HG03558 (cell line): ENCODE measurements at regions not wholly inside any gene's neighbourhood (a gene's known extent, or its start where the extent isn't known, plus 50 kb on each side); places are given as distances from the start of the nearest gene placed in this dataset.
"Not testable (repeated sequence)": the region's sequence is repeated elsewhere in the genome, so short reads cannot be mapped to it uniquely, and the experiment has no call there.

Experiments
- ATAC-seq: cut with Tn5 transposase; IDR thresholded peaks from one replicate; pipeline ENCODE4 v1.9.1; 2021; ENCODE audit warnings: moderate number of reproducible peaks; ENCODE audit not compliant: unreplicated experiment; ENCODE audit errors: extremely low read depth

DNA sequence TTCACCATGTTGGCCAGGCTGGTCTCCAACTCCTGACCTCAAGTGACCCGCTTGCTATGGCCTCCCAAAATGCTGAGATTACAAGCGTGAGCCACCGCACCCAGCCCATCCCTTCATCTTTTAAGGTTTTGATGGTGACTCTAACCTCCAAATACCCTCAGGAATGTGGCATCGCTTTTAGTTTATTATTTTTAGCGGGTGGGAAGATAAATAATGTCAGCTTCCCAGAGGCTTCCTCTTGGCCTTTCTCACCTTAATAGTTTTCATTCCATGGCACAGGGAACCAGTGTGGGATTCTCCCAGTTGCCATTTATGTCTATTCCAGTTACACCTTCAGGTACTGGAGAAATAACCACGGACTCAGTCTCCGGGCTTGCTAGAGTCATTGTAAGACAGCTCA, 92.1 kb upstream of the LRRN2 start:
- no peak for ATAC-seq

DNA sequence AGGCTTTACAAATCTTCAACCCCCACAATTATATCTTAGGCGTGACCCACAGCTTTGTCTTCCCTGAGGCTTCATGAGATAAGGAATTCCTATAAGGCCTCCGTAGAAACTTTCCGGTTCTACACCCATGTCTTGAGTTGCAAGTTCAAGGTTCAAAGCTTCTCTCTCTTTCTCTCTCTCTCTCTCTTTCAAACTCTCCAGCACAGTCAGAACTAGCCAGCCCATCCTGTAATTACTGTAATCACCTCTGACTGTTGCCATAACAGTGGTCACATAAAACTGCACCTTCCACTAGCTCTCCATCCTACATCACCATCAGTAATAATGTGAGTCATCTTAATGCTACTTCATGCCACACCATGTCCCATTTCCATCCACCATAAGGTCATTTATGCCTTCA, 90.0 kb upstream of the NFASC start:
- no peak for ATAC-seq

GRCh38 chr1:204782118-204782700, 88.5 kb upstream of the NFASC start:
- ATAC-seq, result no peak

DNA sequence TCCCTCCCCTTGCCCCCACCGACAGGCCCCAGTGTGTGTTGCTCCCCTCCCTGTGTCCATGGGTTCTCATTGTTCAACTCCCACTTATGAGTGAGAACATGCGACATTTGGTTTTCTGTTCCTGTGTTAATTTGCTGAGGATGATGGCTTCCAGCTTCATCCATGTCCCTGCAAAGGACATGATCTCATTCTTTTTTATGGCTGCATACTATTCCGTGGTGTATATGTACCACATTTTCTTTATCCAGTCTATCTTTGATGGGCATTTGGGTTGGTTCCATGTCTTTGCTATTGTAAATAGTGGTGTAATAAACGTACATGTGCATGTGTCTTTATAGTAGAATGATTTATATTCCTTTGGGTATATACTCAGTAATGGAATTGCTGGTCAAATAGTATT, 85.6 kb upstream of the NFASC start:
- not testable (repeated sequence) for ATAC-seq

DNA sequence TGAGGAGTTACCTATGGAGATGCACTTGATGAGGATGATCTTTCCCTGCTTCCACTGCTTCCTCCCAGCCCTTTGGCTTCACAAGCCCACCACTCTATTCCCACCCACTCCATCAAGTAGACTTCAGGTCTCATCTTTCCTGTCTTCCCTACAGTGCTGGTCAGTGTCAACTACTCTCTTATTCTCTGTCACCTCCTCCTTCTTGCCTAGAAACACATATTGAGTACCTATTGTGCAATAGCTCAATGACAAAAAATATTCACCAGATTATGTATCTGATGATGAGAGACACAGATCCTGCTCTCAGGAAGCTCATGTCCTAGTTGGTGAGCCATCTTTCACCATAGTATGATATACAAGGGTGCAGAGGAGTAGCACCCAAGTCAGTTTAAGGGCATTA, 82.2 kb upstream of the NFASC start:
- no peak for ATAC-seq

DNA sequence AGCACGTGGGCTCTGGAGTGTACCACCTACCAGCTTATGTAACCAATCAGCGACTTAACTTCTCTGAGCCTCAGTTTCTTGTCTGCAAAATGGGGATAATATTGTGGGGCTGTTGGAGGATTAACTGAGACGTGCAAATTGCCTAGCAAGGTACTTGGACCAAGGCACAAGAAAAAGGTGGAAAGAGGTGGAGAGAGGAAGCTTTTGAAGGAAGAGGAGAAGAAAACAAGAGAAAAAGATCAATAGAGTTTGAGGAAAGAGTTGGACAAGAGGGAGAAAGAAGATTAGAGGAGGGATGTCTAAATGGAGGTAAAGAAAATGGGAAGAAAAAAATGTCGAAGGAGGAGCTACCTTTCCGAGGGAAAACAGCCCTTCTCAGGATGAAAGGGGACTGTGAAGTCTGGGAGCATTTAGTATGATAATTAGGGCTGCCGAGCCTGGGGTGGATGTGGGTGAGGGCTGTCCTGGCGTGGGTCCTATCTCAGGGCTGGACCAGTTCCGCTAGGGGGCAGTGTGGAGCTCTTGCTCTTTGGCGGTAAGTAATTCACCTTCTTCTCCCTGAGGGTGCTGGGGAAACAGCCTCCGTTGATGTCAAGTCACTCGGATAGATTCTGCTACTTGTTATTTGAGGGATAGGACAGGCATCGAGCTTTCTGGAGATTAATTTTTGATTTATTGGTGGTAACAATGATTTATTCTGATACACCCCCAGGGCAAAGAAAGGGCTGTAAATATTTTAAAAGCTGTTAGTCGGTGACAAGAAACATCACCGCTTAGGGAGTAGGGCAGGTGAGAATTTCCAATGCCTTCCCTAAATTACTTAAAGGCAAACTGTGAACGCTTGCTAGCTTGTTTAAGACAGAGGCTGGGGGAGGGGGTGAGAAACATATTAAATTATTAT, 79.0 kb upstream of the NFASC start:
- no peak for ATAC-seq

GRCh38 chr1:204792354-204792692, 78.3 kb upstream of the NFASC start:
- no peak for ATAC-seq

GRCh38 chr1:204793259-204793914, 77.3 kb upstream of the NFASC start:
- no peak for ATAC-seq

- not testable (repeated sequence) for ATAC-seq
Observed at GRCh38 chr1:204796886-204797285, 73.8 kb upstream of the NFASC start.

DNA sequence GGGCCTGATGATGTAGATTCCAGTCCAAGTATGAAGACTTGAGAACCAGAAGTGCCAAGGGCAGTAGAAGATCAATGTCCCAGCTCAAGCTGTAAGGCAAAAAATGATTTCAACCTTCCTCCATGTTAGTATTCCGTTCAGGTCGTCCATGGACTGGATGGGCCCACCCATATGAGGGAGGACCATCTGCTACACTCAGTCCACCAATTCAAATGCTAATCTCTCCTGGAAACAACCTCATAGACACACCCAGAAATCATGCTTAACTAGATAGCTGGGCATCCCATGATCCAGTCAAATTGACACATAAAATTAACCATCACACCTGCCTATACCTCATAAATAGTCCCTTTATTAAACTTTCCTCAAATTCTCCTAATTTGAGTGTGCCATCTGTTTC, 73.3 kb upstream of the NFASC start:
- ATAC-seq, result no peak

- ATAC-seq, result no peak
Observed at GRCh38 chr1:204799630-204800029, 71.0 kb upstream of the NFASC start.

- ATAC-seq, result no peak
Observed at GRCh38 chr1:204801211-204801610, 69.5 kb upstream of the NFASC start.

- no peak for ATAC-seq
Observed at GRCh38 chr1:204802401-204803175, 68.1 kb upstream of the NFASC start.

DNA sequence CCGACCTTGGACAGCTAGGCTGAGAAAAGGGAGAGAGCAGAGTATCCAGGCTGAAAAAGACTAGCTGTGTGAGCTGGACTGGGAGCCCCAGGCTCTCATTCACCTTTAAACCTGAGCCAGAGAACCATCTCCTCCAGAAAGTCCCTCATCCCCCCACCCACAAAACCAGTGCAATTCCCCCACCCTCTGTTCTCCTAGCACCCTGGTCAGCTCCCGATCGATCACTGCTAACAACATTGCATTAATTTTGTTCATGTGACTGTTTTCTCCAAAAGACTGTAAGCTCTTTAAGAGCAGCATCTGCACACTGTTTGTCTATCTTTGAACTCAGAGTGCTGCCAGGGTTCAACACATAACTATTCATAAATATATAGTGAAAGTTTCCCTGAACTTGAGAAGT, 67.1 kb upstream of the NFASC start:
- no peak for ATAC-seq

DNA sequence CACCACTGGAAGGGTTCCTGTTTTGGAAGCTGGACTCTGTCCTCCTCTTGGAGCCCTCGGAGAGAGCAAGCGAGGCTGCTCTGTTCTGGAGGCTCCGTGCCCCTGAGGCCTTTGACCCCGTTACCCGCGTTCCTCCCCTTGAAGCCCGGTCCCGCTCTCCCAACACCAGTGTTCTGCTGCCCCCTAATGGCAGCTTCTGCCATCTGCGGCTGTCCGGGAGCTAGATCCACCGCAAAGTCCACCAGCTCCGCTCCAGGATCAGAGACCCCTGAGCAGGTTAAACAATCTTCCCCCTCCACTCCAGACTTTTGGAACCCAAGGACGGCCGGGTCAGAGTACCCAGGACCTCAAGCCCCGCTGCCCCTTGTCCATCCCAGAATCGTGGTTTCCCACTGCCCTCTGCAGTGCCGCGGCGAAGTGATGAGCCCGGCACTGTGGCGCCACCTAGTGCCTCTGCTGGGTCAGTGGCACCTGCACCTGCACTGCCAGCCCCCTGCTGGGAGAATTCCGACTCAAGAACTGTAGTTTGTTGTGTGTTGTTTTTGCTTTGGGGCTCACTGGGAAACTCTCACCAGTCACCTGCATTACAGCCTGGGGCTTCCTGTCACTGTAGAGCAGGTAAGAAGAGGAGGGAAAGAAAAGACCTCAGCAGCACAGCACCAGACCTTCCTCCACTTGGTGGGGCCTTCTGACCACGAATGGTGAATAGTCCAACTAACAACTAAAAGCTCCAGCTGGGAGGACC, 63.5 kb upstream of the NFASC start:
- ATAC-seq, result peak; percentile 63

- ATAC-seq, result no peak
Observed at GRCh38 chr1:204809488-204809887, 61.2 kb upstream of the NFASC start.

DNA sequence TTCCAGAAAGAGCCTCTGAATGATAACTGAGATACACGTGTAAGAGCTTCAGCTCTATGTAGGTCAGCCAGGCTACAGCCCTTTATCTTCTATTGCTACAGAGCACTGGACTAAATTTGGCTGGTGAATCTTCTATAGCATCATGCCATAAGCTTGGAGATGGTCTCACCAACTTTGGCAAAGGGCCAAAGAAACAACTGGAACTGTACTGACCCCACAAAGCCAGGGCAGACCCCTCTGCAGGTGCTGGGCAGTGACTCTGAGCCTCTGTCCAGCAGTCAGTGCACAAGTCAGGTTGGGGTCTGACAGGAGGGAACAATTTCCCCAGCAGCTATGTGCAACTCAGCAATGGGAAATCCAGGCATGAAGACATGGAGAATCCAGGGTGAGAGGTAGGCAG, 57.8 kb upstream of the NFASC start:
- no peak for ATAC-seq

DNA sequence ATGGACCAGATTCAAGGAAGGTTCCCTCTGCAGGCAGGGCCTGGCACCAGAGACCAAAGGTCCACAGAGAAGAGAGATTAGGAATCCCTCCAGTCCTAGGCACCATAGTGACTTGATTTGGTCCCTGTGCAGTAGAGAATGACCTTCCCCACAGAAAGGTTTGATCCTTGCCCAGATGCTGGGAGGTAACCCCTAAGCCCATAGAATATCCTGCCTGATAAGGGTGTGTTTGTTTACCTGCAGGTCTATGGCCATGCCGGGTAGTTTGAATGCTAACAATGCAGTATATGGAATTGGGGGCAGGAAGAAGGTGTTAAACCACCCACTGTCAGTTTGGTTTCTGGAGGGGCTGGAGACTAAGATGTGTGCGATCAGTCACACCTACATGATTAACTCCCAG, 57.1 kb upstream of the NFASC start:
- ATAC-seq, result no peak

GRCh38 chr1:204814166-204814884, 56.3 kb upstream of the NFASC start:
- no peak for ATAC-seq
